HG02870 (cell line): ENCODE measurements at regions not wholly inside any gene's neighbourhood (a gene's known extent, or its start where the extent isn't known, plus 50 kb on each side); places are given as distances from the start of the nearest gene placed in this dataset.

Source experiments
- ATAC-seq: cut with Tn5 transposase; IDR thresholded peaks from one replicate; pipeline ENCODE4 v1.9.1; 2021; ENCODE audit warnings: mild to moderate bottlenecking, moderate library complexity; ENCODE audit not compliant: unreplicated experiment

DNA sequence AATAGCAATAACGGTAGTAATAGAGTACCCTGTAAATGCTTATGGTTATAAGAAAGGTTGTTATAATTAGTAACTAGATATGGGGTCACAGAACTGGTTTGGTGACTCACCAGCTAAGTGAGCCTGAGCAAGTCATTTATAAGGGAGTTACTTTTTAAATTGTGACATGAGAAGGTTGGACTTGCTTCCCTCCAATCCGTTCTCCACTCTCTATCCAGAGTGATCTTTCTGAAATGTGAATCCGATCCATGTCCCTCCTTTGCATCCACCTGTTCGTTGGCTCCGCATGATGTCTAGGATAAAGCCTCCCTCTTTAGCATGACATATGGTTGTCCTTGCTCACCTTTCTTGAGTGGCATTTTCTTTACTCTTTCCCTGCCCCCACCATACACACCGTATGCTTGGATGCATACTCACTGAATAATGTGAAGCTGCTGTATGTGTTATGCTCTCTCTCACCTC, 83.1 kb downstream of the CDC42EP3 start:
- ATAC-seq = no peak

GRCh38 chr2:37589298-37589697, 82.1 kb downstream of the CDC42EP3 start:
- peak; percentile 61 for ATAC-seq

DNA sequence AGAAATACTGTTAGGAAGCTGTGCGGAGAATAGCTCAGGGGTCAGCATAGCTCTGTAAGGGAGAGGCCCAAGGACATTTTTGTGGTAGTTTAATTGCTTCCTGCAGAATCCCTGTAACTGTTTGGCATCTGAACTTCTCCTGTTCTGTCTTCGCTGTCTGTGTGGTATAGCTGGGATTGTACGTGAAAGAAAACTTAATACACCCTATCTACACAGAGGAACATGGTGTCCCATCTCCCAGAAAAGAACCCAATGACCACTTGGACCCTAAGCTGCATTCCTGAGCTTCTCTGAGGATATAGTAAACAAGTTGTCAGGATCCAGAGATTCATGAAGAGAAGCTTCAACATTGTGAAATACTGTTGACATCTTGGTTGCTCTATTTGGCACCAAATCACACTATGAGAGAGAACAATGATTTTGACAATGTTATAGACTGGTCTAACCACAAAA, 81.3 kb downstream of the CDC42EP3 start:
- no peak for ATAC-seq
